Fibroblast of villous mesenchyme (primary cell): ENCODE measurements at regions not wholly inside any gene's neighbourhood (a gene's known extent, or its start where the extent isn't known, plus 50 kb on each side); places are given as distances from the start of the nearest gene placed in this dataset.
"Not testable (repeated sequence)": the region's sequence is repeated elsewhere in the genome, so short reads cannot be mapped to it uniquely, and the experiment has no call there.

Source experiments
- DNase-seq: peaks from one replicate; pipeline ENCODE4 v3.0.0-alpha.2; 2010; ENCODE audit warnings: low read depth
- H3K4me3 ChIP-seq: 2 replicates; pipeline ENCODE4 v1.5.1; 2011; ENCODE audit warnings: low read depth, mild to moderate bottlenecking, low read length
- TF ChIP-seq, protein P1 (sequence below): IDR thresholded peaks from 2 replicates; pipeline ENCODE4 v1.5.1; 2012; ENCODE audit warnings: low read depth, mild to moderate bottlenecking, low read length; ENCODE audit not compliant: insufficient read depth

DNA sequence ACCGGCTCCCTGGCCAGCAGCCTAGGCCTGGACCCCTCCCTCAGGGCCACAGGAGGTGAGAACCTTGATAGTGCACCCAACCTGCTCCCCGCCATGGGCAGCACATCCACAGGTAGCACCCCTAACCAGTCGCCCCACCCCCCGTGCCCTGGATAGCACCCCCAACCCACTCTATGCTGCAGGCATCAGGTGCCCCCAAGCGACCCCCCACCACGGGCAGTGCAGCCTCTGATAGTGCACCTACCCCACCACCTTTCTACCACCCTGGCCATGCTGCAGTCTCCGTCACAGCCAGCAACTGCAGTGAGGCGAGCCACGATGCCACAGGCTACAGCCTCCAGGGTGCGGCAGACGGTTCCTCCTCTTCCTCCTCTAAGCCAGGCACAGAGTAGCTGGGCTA, 55.6 kb downstream of the SOWAHC start:
- H3K4me3 ChIP-seq, result no peak overlapping the region
- no peak for DNase-seq
- TF ChIP-seq, protein P1, sequence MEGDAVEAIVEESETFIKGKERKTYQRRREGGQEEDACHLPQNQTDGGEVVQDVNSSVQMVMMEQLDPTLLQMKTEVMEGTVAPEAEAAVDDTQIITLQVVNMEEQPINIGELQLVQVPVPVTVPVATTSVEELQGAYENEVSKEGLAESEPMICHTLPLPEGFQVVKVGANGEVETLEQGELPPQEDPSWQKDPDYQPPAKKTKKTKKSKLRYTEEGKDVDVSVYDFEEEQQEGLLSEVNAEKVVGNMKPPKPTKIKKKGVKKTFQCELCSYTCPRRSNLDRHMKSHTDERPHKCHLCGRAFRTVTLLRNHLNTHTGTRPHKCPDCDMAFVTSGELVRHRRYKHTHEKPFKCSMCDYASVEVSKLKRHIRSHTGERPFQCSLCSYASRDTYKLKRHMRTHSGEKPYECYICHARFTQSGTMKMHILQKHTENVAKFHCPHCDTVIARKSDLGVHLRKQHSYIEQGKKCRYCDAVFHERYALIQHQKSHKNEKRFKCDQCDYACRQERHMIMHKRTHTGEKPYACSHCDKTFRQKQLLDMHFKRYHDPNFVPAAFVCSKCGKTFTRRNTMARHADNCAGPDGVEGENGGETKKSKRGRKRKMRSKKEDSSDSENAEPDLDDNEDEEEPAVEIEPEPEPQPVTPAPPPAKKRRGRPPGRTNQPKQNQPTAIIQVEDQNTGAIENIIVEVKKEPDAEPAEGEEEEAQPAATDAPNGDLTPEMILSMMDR, result no peak

DNA sequence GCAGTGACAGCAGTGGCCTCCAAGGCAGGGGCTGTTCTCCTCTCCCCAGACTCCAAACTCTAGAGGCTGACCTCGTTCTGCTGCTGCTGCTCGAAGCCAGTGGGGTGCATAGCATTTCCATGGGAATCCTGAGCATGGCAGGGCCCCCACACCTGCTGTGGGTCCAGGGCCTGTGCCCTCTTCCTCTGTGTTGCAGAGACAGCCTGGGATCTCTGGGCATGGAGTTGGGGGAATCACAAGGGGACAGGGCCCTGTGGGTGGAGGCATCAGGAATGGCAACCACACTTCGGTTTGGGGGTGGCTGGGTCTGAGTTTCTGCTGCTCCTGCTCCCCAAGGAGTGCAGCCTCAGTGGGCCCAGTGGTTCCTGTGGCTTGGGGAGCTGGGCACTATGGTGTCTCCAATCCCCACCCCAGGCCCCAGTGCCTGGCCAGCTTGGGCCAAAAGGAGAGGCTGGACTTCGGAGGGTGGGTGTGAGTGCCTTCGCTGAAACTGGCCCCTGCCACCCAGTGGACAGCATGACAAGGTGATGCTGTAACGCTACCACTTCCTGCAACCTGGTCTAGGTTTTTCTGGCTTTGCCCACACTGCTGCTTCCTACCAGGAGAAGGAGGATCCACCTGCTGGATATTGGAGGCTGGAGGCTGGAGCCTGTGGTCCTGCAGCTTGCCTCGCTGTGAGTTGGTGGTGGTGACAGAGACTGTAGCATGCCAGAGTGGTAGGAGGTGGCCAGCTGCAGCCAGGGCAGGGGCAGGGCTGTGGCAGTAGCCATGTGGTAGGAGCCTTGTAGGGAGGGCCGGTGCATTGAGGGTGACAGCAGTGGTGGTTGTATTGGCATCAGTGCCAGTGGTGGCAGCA, 56.6 kb downstream of the SOWAHC start:
- no peak for DNase-seq
- TF ChIP-seq, protein P1, result no peak

DNA sequence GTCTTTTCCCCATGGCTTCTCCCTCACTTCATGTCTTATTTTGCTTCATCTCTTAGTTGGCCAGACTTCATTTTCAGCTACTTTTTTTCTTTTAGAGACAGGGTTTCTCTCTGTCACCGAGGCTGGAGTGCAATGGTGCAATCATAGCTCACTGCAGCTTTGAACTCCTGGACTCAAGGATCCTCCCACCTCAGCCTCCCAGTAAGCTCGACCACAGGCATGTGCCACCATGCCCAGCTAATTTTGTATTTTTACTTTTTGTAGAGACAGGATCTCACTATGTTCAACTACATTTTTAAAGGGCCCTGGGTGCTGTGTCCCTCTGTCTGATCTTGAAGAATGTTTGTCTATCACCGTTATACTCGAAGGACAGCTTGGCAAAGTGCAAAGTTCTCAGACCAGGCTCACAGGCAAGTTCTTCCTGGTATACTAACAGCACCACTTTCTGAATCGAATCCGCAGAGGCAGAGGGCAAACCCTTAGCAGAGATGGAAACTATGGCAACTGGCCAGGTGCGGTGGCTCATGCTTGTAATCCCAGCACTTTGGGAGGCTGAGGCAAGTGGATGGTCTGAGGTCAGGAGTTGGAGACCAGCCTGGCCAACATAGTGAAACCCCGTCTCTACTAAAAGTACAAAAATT, 60.9 kb downstream of the SOWAHC start:
- no peak overlapping the region for H3K4me3 ChIP-seq
- no peak for DNase-seq
- TF ChIP-seq, protein P1, result no peak

More for the DNA sequence above, 56.6 kb downstream of the SOWAHC start:
- no peak overlapping the region for H3K4me3 ChIP-seq

DNA sequence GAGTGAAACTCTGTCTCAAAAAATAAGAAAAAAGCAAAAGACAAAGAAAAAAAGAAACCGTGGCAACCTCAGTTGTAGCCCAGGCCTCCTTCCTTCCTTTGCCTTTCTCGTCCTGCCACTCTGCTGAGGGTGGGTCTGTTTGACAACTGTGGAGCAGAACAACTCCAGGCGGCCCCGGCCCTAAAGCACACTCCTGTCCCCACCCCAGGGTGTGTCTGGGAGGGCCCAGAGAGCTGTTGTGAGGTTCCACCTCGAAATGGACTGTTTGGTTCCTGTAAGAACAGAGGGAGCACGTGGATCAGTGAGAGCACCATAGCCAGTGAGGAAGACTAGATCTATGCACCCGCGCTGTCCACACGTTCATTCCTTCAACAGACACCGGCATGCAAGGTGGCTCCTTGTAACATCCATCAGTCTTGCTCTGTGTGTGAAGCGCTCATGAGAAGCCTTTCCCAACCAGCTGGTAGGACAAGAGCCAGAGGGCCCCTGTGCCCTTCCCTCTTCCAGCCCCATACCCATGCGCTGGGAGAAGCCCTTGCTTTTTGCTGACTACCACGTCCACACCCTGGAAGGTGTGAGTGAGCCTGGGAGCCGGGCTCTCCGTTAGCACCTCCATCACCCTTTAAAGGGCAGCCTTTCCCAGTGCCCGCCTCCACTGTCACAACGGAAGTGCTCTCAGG, 61.6 kb downstream of the SOWAHC start:
- no peak overlapping the region for H3K4me3 ChIP-seq
- TF ChIP-seq, protein P1, result no peak
- DNase-seq, result no peak

DNA sequence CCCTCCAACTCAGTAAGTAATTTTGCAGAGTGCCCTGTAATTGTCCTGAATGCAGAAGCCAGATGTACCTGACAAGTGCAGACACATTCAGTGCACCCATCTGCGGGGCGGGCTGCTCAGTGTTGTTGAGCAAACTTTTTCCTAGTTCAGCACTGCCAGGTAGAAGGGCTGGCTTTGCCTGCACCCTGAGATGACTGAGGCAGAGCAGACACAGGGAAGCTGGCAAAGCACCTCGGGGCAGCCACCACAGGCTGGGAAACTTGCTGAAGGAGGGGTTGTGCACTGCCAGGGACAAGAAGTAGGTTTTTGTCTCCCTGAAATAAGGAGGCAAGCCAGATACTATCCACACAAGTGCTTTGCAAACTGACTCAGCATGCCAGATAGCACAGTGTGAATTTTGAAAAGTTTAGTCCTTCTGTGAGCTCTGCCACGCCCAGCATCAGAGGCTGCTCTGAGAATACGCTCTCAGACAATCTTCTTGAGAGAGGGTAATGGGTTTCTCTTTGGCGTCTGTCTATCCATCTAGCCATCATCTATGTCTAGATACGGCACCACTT, 62.3 kb downstream of the SOWAHC start:
- no peak for DNase-seq
- TF ChIP-seq, protein P1, result no peak
- no peak overlapping the region for H3K4me3 ChIP-seq

DNA sequence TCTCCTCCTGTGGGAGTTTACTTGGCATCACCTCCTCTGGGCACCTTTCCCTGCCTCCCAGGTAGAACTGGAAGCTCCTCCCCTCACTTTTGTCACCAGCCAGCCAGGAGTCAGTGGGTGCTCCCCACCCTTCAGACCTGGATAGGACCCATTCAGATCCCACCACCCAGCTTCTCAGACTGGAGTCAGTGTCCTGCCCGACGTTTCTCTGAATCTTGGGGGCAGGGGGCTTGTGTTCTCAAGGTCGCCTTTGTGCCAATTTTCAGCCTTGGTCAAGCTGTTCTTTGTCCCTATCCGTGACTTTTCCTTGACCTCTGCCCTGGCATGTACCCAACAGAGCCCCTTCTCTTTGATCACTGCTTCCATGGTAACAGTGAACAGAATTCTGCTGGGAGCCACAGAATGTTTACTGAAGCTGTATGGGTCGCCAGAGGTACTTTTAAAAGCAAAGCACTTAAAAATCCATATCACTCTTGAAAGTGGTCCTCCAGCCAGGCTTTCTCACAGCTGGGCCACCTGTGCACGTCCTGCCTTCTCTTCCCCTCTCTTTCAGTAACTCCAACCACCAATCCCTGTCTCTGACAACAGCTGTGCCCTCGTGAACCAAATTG, 63.1 kb downstream of the SOWAHC start:
- DNase-seq, H3K4me3 ChIP-seq: not testable (repeated sequence)
